GF-D8 (cell line): ENCODE measurements at regions not wholly inside any gene's neighbourhood (a gene's known extent, or its start where the extent isn't known, plus 50 kb on each side); places are given as distances from the start of the nearest gene placed in this dataset.
A peak's percentile ranks its signal among the peaks of the same experiment; 100 is the strongest.

Experiments used
- DNase-seq: peaks from one replicate; lab custom pipeline; 2025; lab: John Stamatoyannopoulos, UW

DNA sequence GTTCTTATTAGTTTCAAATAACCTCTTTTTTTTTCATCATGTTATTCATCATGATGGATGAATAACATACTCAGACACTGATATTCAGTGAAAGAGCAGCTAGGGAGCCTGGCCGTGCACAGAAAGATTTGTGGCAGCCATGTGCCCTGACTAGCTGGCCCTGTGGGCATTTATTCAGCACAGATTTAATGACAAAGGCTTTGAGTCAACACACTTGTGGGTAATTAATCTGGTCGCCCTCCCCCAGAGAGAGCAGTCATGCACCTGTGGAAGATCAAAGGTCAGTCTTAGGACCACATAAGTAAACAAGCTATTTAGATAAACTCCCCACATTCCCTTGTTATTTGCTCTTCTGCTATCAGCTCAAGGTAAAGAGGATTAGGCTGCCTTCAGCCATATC is 153.2 kb upstream of the HMCN1 start:
- DNase-seq = no peak

- no peak for DNase-seq
These were observed 155.9 kb upstream of the HMCN1 start for GRCh38 chr1:185578293-185578692.

DNA sequence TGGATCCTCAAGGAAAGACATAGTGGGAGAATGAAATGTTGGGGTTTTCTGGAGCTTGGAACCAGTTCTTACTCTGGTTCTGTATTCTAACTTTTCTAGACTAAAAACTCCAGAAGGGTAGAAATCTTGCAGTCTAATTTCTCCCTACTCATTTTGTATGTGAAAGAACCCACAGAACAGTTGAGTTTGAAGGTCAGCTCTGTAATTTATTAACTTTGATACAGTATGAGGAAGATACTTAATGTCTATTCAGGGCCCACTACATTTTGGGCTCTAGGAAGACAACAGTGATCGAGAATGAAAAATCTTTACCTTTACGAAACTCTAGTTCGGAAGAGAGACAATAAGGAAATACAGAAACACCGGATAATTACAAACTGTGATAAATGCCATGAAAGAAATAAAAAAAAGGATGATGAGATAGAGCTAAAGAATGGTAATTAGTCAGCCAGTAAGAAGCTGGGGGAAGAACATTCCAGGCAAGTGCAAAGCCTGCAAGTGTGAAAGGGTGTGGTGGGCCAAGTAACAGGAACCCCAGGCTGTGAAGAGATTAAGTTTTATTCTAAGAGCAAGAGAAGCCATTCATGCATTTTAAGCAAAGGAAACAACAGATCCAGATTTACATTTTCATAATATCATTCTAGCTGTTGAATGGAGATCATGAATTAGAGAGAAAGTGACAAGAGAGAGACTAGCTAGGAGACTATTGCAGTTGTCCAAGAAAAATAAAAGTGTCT is 159.9 kb upstream of the HMCN1 start:
- DNase-seq = no peak

GRCh38 chr1:185573677-185574076 is 160.5 kb upstream of the HMCN1 start:
- no peak for DNase-seq

GRCh38 chr1:185573162-185573561 is 161.0 kb upstream of the HMCN1 start:
- DNase-seq = no peak

- no peak for DNase-seq
These were observed 163.2 kb upstream of the HMCN1 start for GRCh38 chr1:185570962-185571361.

DNA sequence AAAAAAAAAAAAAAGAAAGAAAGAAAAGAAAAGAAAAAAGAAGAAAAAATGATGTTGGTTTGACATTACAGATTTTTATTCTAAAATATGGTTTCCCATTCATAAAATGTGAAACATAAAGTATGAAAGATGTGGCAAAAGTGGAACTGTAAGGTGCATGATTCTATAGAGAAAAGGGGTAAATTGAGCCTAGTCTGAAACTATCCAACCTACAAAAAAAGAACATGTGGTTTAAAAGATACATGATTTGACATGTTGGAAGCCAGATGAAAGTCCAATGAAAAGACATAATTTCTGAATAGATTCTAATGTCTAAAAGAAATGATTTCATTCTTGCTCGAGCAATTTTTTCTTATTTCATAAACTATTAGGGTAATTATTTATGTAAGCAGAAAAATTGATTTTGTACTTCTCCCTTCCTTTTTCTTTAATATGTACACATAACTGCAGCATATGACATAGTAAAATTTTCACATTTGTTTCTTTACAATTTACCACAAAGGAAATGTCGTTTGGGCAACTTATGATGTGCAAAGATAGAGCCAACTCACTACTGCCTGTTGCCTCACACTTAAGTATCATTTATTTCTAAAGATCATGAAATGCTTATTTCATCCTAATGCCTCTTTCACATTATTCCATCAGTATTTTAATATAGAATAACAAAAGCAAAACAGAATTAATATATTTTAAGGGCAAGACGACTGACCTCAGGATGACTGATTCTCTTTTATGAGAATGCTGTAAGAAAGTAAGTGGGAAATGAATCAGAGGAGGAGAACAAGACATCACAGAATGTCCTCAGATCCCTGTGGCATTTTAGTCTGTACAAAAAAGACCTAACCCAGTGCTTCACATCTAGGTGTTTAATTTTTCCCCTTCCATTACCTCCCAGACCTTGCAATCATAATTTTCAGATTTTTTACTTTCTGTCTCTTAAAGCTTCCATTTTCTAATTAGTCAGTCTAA is 165.8 kb upstream of the HMCN1 start:
- peak; percentile 40 for DNase-seq

GRCh38 chr1:185567440-185567839 is 166.8 kb upstream of the HMCN1 start:
- DNase-seq = no peak

DNA sequence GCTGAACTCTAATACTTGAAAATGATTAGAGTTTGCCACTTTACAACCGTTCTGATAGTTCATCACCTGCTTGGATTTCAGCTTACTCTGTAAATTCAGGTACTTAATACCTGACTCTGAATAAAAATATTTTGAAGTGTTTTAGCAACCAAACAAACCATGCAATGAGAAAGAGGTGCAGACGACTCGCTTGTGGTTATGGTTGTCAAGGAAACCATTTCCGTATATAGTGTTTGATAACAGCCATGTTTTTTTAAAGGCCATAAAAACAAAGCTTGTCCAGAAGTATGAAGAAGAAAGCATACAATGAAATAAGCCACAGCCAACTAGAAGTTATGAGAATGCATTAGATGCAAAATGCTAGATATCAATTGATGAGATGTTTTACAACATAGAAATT is 167.2 kb upstream of the HMCN1 start:
- DNase-seq = peak; percentile 64

GRCh38 chr1:185565302-185565701 is 168.9 kb upstream of the HMCN1 start:
- DNase-seq = no peak

DNA sequence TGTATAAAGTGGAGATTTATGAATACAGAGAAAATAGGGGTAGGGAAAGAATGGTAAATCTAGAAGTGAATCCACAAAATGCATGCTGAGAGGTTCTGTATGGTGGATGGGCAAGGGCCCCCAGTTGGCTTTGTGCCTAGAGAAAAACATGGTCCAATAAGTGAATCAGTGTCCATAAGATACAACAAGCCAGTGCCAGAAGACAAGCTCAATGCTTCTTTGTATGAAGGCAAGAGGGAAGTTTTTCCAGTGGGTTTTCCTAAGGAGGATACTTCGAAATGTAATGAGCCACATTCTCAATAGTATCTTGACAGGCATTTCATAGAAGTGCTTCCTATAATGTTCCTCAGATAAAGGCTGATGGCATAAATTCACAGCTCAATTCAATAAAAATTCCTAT is 169.4 kb upstream of the HMCN1 start:
- DNase-seq = no peak

DNA sequence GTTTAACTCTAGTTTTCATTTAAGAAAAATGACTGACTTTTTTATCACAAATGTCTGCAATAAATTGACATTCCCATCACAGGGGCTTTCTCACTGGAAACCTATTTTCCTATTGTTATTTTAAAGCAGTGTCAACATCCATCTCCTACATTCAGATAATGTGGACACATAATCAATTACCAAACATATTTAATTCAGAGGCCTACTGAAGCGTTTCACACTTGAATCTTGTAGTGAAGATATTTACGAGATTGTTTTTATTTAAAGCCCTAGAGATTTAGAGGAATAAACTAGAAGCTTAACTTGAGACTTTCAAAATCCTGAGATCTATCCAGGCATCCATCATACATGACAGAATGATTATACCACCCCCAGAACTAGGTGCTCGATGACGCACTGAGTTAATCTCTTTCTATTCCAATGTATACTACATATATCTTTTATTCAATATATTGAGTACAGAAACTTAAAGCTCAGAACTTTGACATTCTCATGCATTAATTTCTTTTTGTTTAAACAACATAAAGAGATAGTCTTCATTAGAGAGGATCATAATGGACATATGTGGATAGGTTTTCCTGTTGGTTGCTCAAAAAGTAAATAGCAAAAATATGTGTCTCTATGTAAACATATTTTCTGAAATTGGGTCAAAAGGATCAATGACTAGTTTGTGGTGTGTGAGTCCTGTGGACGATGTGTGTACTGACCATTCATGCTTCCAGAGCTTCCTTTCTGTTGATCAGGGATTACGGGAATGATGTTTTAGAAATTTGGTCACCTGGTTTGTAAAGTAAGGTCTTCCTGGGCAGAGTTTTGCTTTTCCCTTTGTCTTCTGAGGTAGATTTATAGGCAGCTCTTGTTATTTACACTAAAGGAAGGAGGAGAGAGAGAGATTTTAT is 171.5 kb upstream of the HMCN1 start:
- no peak for DNase-seq

GRCh38 chr1:185561629-185562028 is 172.6 kb upstream of the HMCN1 start:
- no peak for DNase-seq

DNA sequence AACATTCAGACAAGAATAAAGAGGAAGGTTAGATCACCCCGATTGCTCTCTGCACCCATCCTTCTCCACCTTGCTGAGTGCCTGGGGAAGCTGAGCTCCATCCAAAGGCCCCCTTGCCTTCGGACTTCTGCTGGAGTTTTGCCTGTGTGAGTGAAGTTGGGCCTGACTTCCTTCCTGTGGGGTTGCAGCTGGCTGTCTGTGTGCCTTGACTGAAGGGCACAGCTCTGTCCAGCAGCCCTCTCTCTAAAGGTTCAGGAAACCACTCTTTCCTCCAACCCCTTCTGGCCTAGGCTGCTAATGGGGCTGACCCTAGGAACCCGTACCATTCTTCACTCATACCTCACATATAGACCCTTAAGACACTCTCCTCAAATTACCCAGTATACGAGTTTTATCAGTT is 173.4 kb upstream of the HMCN1 start:
- no peak for DNase-seq

GRCh38 chr1:185559684-185560331 is 174.4 kb upstream of the HMCN1 start:
- peak; percentile 31 for DNase-seq

- DNase-seq = no peak
These were observed 175.0 kb upstream of the HMCN1 start for GRCh38 chr1:185559151-185559550.

GRCh38 chr1:185556561-185556960 is 177.6 kb upstream of the HMCN1 start:
- no peak for DNase-seq

GRCh38 chr1:185555743-185556142 is 178.4 kb upstream of the HMCN1 start:
- no peak for DNase-seq

DNA sequence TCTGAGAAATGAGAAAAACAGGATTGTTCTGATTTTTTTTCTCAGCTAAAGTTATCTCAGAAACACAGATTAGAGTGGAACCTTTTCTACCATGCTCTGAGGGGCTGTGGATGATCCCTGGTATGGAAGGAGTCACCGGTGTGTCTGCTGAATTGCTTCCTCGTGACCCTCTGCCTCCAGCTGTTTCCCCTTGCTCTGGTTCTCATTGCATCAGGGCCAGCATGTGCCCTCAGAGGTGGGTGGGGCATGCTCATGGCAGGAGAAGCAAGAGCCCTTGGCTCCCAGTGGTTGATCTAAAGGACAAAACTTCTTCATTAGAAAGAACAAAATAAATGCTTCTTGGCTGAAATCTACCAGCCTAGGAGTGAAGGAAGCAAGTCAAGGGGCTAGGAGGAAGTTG is 183.2 kb upstream of the HMCN1 start:
- DNase-seq = no peak

GRCh38 chr1:185549906-185550305 is 184.3 kb upstream of the HMCN1 start:
- no peak for DNase-seq

DNA sequence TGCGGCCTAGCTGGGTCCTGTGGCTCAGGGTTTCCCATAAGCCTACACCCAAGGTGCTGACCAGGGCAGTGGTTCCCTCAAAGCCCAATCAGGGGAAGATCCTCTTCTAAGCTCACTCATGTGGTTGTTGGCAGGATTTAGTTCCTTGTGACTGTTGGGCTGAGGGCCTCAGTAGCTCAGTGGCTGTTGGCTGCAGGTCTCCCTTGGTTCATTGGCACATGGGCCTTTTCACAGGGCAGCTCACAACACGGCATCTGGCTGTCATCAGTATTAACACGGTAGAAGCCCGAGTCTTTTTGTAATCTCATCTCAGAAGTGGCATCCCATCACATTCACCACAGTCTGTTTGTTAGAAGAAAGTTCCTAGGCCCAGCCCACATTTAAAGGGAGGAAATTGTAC is 188.2 kb upstream of the HMCN1 start:
- DNase-seq = no peak

GRCh38 chr1:185541871-185542301 is 192.3 kb upstream of the HMCN1 start:
- DNase-seq = no peak
